GM19035 (cell line): ENCODE measurements at regions not wholly inside any gene's neighbourhood (a gene's known extent, or its start where the extent isn't known, plus 50 kb on each side); places are given as distances from the start of the nearest gene placed in this dataset.
"Not testable (repeated sequence)": the region's sequence is repeated elsewhere in the genome, so short reads cannot be mapped to it uniquely, and the experiment has no call there.

Experiments
- ATAC-seq: cut with Tn5 transposase; IDR thresholded peaks from one replicate; pipeline ENCODE4 v1.9.1; 2021; ENCODE audit not compliant: unreplicated experiment

DNA sequence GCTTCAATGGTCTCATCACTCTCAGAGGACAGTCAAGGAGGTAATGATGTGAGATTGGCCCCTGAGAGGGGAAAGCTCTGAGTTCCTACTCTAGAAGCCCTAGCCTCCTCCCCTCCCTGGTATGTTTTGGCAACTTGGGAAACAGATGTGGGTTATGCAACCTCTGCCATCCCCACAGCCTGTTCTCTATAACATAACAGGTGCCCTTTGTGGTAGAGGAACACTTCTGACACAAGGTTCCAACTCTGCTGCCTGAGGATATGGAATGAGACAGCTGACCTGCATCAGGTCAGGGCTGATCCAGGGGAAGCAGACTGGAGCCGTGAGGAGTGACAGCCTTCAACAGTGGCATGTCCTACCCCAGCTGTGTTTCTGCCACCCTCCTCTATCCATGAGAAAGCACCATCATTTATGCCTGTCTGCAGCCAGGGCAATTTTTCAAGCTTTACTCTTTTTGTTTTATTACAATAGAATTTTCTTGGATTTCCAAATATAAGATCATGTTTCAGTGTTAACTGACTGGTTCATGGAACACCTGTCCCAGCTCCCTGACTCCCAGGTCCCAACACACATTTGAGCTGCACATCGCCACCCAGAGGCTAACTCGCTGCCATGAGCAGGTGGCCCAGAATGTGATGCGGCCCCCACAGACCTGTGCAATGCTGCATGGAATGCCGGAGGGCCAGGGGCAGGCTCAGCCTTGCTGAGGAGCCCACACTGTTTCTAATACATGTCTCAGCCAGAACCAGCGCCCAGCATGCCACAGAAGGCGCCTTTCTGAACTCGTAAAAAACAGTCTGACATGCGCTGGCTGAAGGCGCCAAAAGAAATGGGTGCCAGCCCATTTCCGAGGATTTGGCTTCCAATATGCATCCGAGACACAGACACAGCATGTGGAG lies 124.8 kb upstream of the CHST15 start:
- no peak for ATAC-seq

- no peak for ATAC-seq
Measured at GRCh38 chr10:124217031-124217430, 123.6 kb upstream of the CHST15 start.

DNA sequence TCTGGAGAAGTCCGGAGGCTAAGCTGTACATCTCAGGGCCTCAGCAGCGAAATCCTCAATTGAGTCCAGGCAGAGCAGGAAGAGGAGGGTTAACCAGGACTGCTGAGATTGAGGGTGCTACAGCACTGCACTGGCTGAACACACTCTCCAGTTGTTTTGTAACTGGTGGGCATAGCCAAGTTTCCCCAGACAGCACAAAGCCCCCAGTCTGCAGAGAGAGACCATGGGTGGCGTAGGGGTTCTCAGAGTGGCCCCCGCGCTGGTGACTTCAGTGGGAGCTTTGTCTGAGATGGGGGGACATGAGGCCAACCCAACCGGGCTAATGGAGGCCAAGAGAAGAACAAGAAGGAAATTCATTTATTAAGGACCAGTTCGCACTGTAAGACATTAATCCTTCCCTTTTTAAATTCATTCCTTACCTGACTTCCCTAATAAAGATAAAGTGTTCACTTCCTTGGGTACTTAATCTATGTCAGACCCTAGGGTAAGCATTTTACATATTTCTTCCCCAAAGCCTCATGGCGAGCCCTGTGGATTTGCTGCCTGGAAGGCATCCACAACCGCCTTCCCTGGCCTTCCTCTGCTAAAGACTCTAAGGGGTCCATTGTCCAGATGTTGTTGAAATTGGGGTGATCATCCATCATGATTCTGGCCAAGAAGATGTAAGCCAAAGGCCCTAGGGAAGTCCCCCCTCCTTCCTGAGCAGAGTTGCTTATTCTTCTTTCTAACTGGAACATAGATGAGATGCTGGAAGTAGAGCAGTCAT lies 121.4 kb upstream of the CHST15 start:
- ATAC-seq: no peak

DNA sequence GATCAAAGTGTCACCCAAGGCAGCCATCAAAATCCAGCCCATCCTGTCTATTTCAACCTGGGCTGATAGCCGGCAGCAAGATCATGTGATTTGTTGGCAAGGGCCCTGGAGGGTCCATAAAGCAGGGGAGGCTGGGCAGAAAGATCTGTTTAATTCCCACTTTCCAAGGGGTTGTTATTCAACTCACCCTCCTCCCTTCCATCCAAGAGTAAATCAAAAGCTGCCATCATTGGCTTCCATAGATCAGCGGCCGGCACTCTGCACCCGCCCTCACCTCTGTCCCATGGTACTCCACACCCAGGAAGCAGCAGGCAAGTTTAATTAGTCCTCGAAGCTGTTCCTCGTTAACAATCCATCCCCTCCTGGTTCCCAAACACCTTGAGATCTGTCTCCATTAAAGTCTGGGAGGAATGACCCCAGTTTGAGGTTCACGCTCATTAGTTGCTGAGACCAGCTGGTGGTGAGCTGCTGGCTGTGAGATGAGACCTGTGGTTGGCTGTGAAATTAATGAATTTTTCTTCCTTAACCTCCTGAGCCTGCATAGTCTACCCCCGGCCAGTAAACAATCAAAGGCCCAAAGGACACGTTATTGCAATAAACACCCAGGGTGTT lies 120.6 kb upstream of the CHST15 start:
- no peak for ATAC-seq

GRCh38 chr10:124213471-124213870 lies 120.1 kb upstream of the CHST15 start:
- ATAC-seq: no peak

GRCh38 chr10:124212702-124213101 lies 119.3 kb upstream of the CHST15 start:
- ATAC-seq: no peak

DNA sequence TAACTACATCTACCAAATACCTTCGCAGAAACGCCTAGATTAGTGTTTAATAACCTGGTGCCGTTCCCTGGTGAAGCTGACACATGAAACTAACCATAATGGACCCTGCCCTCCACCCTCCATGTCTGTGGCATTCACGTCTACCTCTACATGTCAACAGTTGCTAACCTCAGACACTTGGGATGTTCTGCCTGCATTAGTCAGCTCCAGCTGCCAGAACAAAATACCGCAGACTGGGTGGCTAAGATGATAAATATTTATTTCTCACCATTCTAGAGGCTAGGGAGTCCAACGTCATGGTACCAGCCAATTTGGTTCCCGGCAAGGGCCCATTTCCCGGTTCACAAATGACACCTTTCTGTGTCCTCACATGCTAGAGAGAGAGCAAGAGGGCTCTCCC lies 118.5 kb upstream of the CHST15 start:
- no peak for ATAC-seq

- no peak for ATAC-seq
Measured at GRCh38 chr10:124210263-124210662, 116.9 kb upstream of the CHST15 start.

GRCh38 chr10:124207391-124207790 lies 114.0 kb upstream of the CHST15 start:
- no peak for ATAC-seq

- ATAC-seq: no peak
Measured at GRCh38 chr10:124206616-124207015, 113.2 kb upstream of the CHST15 start.

DNA sequence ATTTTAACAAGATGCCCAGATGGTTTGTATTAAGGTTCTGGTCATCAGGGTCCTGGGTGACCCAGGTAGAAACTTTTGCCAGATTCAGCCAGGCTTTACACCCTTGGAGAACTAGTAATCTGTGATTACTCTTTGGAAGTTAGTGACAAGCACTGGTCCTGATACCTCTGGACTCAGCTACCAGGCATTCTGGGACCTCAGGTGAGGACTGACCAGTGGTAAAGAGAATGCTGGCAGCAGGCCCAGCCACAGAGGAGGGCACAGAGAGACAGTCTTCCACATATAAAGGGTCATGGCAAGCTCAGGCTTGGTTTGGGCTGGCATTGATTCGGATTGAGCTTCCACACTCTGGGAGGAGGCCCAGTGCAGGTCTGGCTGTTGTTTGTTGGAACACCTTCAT lies 112.0 kb upstream of the CHST15 start:
- ATAC-seq: no peak

GRCh38 chr10:124204726-124205125 lies 111.3 kb upstream of the CHST15 start:
- ATAC-seq: no peak

DNA sequence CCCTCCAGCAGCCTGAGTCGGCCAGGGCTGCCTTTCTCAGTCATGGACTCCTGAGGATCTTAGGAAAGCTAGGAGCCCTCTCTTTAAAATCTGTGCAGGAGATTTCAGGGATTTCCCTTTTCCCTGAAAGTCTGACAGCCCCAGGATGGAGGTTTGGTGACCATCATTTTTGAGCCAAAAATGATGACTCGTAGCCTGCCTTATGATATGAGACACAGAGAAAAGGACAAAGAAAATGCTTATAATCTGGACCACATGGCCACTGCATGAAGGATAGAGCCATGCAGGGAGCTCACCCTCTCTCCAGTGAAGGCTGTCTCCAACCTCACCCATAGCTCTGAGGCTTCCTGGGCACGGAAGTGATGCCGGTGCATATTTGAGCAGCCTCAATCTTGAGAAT lies 106.6 kb upstream of the CHST15 start:
- no peak for ATAC-seq

DNA sequence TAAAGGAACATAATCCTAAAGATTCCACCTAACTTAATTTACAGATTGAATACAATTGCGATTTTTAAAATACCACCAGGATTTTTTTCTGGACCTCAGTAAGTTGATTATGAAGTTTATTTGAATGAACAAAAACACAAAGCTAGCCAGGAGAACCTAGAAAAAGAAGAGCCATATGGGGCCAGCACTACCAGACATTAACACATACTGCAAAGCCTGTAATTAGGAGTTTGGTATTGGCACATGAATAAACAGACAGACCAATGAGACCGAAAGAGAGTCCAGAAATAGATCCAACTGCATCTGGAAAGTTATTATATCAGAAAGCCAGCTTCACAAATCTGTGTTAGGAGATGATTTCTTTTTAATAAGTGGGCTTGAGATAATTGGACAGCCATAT lies 105.5 kb upstream of the CHST15 start:
- ATAC-seq: no peak

GRCh38 chr10:124198125-124198501 lies 104.7 kb upstream of the CHST15 start:
- ATAC-seq: no peak

GRCh38 chr10:124197371-124198124 lies 104.2 kb upstream of the CHST15 start:
- ATAC-seq: no peak

DNA sequence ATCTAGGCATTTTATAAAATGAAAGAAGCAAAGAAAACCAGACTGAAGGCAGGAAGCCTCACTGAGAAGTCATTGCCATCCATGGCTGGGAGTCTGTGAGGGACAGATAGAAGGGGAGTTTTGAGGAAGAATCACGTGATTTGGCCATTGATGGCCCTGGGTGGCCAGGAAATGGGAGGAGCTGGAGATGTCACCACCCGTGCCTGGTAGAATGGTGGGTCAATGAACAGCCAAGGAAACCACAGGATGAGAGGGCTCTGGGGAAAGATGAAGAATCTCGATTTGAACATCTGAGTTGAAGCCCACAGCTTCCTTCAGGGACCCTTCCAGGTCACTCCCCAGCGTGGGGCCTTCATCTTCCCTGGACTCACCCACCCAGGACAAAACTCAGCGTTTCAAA lies 103.3 kb upstream of the CHST15 start:
- no peak for ATAC-seq

DNA sequence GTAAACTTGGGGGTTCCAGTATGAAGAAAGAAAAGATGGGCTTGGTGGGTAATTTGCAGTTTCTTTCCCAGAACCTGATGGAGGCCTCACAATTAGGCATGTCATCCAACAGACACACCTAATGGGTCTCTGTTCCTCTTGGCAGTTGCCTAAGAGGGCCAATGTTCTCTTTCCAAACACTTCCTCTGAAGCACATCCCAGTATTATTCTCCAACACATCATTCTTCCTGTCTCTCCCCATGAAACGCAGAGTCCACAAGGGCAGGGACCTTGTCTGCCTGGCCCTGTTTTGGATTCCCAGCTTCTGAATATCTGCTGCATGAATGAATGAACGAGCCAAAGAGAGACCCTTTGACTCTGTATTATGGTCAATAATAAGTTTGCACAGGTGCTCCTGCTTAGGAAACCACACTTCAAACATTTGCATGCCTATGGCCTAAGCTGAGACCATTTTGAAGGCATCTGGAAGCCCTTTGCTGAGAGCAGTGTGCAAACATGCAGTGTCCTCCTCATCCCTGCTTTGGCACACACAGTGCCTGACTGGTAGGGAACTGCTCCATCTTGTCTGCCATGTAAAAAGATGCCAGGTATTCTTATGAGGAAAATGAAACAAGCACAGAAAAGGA lies 100.9 kb upstream of the CHST15 start:
- ATAC-seq: no peak

DNA sequence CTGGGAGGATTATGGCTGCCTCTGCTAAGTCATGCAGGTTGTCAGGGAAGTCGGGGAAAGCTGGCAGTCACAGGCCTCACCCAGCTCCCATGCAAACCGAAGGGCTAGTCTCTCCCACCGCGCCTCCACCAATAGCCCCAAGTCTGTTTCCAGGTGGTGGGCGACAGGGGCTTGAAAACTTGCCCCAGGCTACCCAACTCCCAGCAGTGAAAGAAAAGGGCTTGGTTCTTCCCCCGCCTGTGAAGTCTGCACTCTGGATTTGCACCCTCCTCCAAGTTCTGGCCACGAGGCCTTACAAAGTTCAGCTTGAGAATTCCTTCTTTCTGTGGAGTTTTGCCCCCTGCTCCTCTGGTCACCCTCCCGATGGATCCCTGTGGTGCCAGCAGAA lies 99.9 kb upstream of the CHST15 start:
- ATAC-seq: no peak

GRCh38 chr10:124192664-124193308 lies 99.4 kb upstream of the CHST15 start:
- ATAC-seq: not testable (repeated sequence)
